CD14-positive monocyte (primary cell): ENCODE measurements at regions not wholly inside any gene's neighbourhood (a gene's known extent, or its start where the extent isn't known, plus 50 kb on each side); places are given as distances from the start of the nearest gene placed in this dataset.

Experiments used
- DNase-seq, 3 donors: peaks; one replicate each; pipeline ENCODE4 v3.0.0-alpha.2; 2011 to 2022
- H2AFZ ChIP-seq: 2 replicates; pipeline ENCODE4 v1.6.0; 2012; ENCODE audit warnings: mild to moderate bottlenecking, low read depth, low read length, inconsistent platforms; ENCODE audit not compliant: insufficient read depth, poor library complexity, severe bottlenecking
- H3K27ac ChIP-seq, 2 donors: 1 replicate in 1 of 2; 2 replicates in 1 of 2; pipeline ENCODE4 v1.5.1; 2012 to 2013; ENCODE audit warnings: low read length in 2 of 2, control low read depth in 1 of 2, inconsistent platforms in 1 of 2, low read depth in 1 of 2, mild to moderate bottlenecking in 1 of 2
- H3K27me3 ChIP-seq, 2 donors: one replicate each; pipeline versions ENCODE4 v1.6.0 to v1.6.1; 2011 to 2013; ENCODE audit warnings: low read length in 2 of 2; ENCODE audit not compliant: control insufficient read depth in 2 of 2, insufficient read depth in 2 of 2
- H3K36me3 ChIP-seq, 2 donors: replicated peaks in 1 of 2; 1 replicate in 1 of 2; 2 replicates in 1 of 2; pipeline versions ENCODE4 v1.5.1 to v1.6.1; 2012 to 2013; ENCODE audit warnings: low read length in 2 of 2, control low read depth in 1 of 2, inconsistent platforms in 1 of 2, mild to moderate bottlenecking in 1 of 2; ENCODE audit not compliant: insufficient read depth in 2 of 2, control insufficient read depth in 1 of 2
- H3K4me1 ChIP-seq, 2 donors: 1 replicate in 1 of 2; 2 replicates in 1 of 2; pipeline versions ENCODE4 v1.5.1 to v1.6.1; 2012 to 2013; ENCODE audit warnings: low read length in 2 of 2, control low read depth in 1 of 2, inconsistent platforms in 1 of 2, mild to moderate bottlenecking in 1 of 2, moderate library complexity in 1 of 2; ENCODE audit not compliant: insufficient read depth in 2 of 2, control insufficient read depth in 1 of 2
- H3K4me2 ChIP-seq: replicated peaks from 2 replicates; pipeline ENCODE3; 2012; ENCODE audit warnings: low read length, moderate library complexity, mild to moderate bottlenecking; ENCODE audit not compliant: poor library complexity, severe bottlenecking; ENCODE audit errors: extremely low read depth
- H3K4me3 ChIP-seq, 3 experiments: fragments of 200-600 bp in 1 of 3; sonication (generic) in 1 of 3; replicated peaks in 1 of 3; 1 replicate in 2 of 3; 2 replicates in 1 of 3; pipeline ENCODE4 v1.5.1; 2011 to 2013; ENCODE audit warnings: low read length in 3 of 3, mild to moderate bottlenecking in 3 of 3, control low read depth in 2 of 3, low read depth in 2 of 3, inconsistent platforms in 1 of 3, moderate library complexity in 1 of 3
- H3K79me2 ChIP-seq: 2 replicates; pipeline ENCODE4 v1.6.0; 2012; ENCODE audit warnings: mild to moderate bottlenecking, control low read depth, inconsistent platforms, low read length, moderate library complexity; ENCODE audit not compliant: insufficient read depth
- H3K9ac ChIP-seq: 2 replicates; pipeline ENCODE4 v1.6.0; 2017; ENCODE audit warnings: low read length, mild to moderate bottlenecking; ENCODE audit not compliant: insufficient read depth, poor library complexity, severe bottlenecking
- H3K9me3 ChIP-seq, 2 donors: replicated peaks in 1 of 2; 1 replicate in 1 of 2; 2 replicates in 1 of 2; pipeline versions ENCODE4 v1.5.1 to v1.6.1; 2012 to 2013; ENCODE audit warnings: low read length in 2 of 2, control low read depth in 1 of 2; ENCODE audit not compliant: control insufficient read depth in 1 of 2, insufficient read depth in 1 of 2
- H4K20me1 ChIP-seq: 2 replicates; pipeline ENCODE4 v1.6.0; 2012; ENCODE audit warnings: mild to moderate bottlenecking, low read length, control low read depth, moderate library complexity; ENCODE audit not compliant: insufficient read depth
- H3K27ac Mint-ChIP-seq, 7 donors: one replicate each; pipeline ENCODE4 v1.8.0; 2020; ENCODE audit warnings: mild to moderate bottlenecking in 7 of 7, mixed read lengths in 7 of 7, moderate library complexity in 6 of 7, inconsistent platforms in 2 of 7
- H3K27me3 Mint-ChIP-seq, 3 donors: one replicate each; pipeline ENCODE4 v1.8.0; 2021 to 2022; ENCODE audit warnings: low read depth in 3 of 3, mild to moderate bottlenecking in 3 of 3, mixed read lengths in 3 of 3, moderate library complexity in 3 of 3, inconsistent platforms in 1 of 3
- H3K36me3 Mint-ChIP-seq, 2 donors: one replicate each; pipeline ENCODE4 v1.8.0; 2020; ENCODE audit warnings: mixed read lengths in 2 of 2, inconsistent platforms in 1 of 2, mild to moderate bottlenecking in 1 of 2
- H3K4me1 Mint-ChIP-seq: one replicate; pipeline ENCODE4 v1.8.0; 2020; ENCODE audit warnings: mild to moderate bottlenecking, mixed read lengths
- H3K4me3 Mint-ChIP-seq, 2 donors: one replicate each; pipeline ENCODE4 v1.8.0; 2020; ENCODE audit warnings: mild to moderate bottlenecking in 2 of 2, mixed read lengths in 2 of 2, moderate library complexity in 1 of 2
- H3K9me3 Mint-ChIP-seq, 7 donors: one replicate each; pipeline ENCODE4 v1.8.0; 2020 to 2022; ENCODE audit warnings: mixed read lengths in 7 of 7, mild to moderate bottlenecking in 6 of 7, moderate library complexity in 6 of 7, inconsistent platforms in 2 of 7
- CTCF ChIP-seq: fragments of 200-600 bp; IDR thresholded peaks from one replicate; pipeline ENCODE4 v1.8.0; 2022; ENCODE audit warnings: antibody characterized with exemption, mild to moderate bottlenecking
- WGBS: methylation state at CpG from one replicate; pipeline ENCODE4 v1.1.5; 2013; ENCODE audit warnings: missing lambda C conversion rate; ENCODE audit not compliant: insufficient coverage; 5-methylcytosine and 5-hydroxymethylcytosine counted together
- intact Hi-C, 2 donors: fragments of 100-400 bp; cut with micrococcal nuclease; formaldehyde crosslinking; loops; one replicate each; pipeline versions ENCODE4 v1.15.0 to v1.15.1; 2023

GRCh38 chr5:60356745-60357144 is 343.2 kb downstream of the DEPDC1B start:
- Mint-ChIP-seq H3K4me1 (no peaks in the 10 kb centered on the region), H3K9me3 (peaks cover 0 to 2% (median 0%) of the 10 kb centered on the region in 7 donors), H3K4me3 (no peak overlapping the region), H3K27me3 (peaks cover 0 to 4% (median 0%) of the 10 kb centered on the region in 3 donors), H3K36me3 (no peaks in the 10 kb centered on the region), H3K27ac (peak overlapping the region in 1 of 7 donors; percentile 43)
- intact Hi-C loops, result no loop called here
- no peak overlapping the region for H3K9ac ChIP-seq
- no peak for TF ChIP-seq CTCF
- no peak overlapping the region for H2AFZ ChIP-seq
- H3K79me2 ChIP-seq, result no peaks in the 10 kb centered on the region
- 100% methylated on average over 1 of the region's 2 CpGs for WGBS
- H3K36me3 ChIP-seq, result no peaks in the 10 kb centered on the region
- H3K4me2 ChIP-seq, result no peak overlapping the region
- no peaks in the 10 kb centered on the region for H4K20me1 ChIP-seq
- DNase-seq, result no peak
- no peaks in the 10 kb centered on the region for H3K27me3 ChIP-seq
- no peaks in the 10 kb centered on the region for H3K4me1 ChIP-seq
- H3K27ac ChIP-seq, result no peak overlapping the region
- H3K4me3 ChIP-seq, result no peak overlapping the region
- no peaks in the 10 kb centered on the region for H3K9me3 ChIP-seq

- H3K4me3 ChIP-seq, result no peak overlapping the region
- Mint-ChIP-seq H3K27me3 (peaks cover 0 to 4% (median 0%) of the 10 kb centered on the region in 3 donors), H3K27ac (no peak overlapping the region), H3K9me3 (peaks cover 0 to 6% (median 1%) of the 10 kb centered on the region in 7 donors), H3K4me1 (no peaks in the 10 kb centered on the region), H3K4me3 (no peak overlapping the region), H3K36me3 (no peaks in the 10 kb centered on the region)
- TF ChIP-seq CTCF, result no peak
- H2AFZ ChIP-seq, result no peak overlapping the region
- no peak overlapping the region for H3K4me2 ChIP-seq
- intact Hi-C loops, result no loop called here
- H3K4me1 ChIP-seq, result no peaks in the 10 kb centered on the region
- no peaks in the 10 kb centered on the region for H3K36me3 ChIP-seq
- no peaks in the 10 kb centered on the region for H3K79me2 ChIP-seq
- peaks cover 10 to 12% of the 10 kb centered on the region in 2 donors for H3K9me3 ChIP-seq
- no peak for DNase-seq
- no peak overlapping the region for H3K27ac ChIP-seq
- H4K20me1 ChIP-seq, result no peaks in the 10 kb centered on the region
- H3K27me3 ChIP-seq, result no peaks in the 10 kb centered on the region
- H3K9ac ChIP-seq, result no peak overlapping the region
Measured at GRCh38 chr5:60355181-60355580, 344.8 kb downstream of the DEPDC1B start.
